Suppressor macrophage treated with lipopolysaccharide for 4 hours (primary cell): ENCODE measurements at regions not wholly inside any gene's neighbourhood (a gene's known extent, or its start where the extent isn't known, plus 50 kb on each side); places are given as distances from the start of the nearest gene placed in this dataset.

Source experiments
- DNase-seq: peaks from one replicate; pipeline ENCODE4 v3.0.0-alpha.2; 2020

DNA sequence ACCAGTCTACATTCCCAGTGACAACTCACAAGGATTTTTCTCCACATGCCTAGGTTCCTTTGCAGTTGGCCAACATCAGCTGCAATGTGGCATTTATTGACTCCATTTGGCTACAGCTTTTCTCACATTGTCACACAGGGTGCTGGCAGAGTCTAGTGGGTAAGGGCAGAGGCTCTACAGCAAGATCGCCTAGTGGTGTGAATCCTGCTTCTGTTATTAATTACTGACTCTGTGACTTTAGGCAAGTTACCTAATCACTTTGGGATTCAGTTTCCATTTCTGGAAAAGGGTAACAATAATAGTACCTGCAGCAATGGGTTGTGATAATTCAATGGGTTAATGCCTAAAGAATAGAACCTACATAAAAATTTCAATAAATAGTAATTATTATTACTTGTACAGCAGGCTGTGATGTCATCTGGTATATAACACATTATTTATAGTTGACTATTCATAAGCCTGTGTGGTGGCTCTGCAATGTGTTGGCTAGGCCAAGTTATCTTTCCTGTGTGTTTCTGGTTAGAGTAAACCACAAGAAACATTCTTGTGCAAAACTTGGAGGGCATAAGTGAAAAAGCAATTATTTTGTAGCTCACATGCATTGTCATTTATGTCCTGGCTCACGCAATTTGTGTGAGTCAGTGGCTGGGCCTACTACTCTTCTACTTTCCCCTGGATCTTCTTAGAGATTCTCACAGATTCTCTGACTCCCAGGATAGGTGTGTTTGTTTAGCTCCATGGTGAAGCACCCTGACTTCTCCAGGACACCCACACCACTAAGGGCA is 59.5 kb downstream of the PTGS2 start:
- DNase-seq = peak; percentile 90

GRCh38 chr1:186618401-186619170 is 61.6 kb downstream of the PTGS2 start:
- DNase-seq = peak; percentile 98

- DNase-seq = peak; percentile 71
Observed at GRCh38 chr1:186617926-186618325, 62.3 kb downstream of the PTGS2 start.

GRCh38 chr1:186616511-186616910 is 63.7 kb downstream of the PTGS2 start:
- DNase-seq = peak; percentile 62

- no peak for DNase-seq
Observed at GRCh38 chr1:186615332-186615731, 64.9 kb downstream of the PTGS2 start.

DNA sequence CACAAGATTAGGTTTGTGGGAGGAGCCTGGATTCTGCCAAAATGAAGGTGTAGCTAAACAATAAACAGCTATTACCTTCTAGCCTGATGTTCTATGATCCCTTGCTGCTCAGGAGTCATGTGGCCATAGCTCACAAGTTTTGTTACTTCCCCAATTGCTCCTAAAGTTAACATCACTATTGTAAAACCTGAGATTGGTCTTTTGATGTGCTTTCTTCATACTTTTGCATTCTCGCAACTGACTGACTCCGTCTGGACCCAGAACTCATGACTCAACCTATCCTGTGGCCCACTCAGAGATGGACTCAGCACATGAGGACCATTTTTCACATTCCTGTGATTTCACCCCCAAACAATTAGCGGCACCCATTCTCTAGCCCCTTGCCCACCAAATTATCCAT is 69.1 kb downstream of the PTGS2 start:
- DNase-seq = peak; percentile 29

DNA sequence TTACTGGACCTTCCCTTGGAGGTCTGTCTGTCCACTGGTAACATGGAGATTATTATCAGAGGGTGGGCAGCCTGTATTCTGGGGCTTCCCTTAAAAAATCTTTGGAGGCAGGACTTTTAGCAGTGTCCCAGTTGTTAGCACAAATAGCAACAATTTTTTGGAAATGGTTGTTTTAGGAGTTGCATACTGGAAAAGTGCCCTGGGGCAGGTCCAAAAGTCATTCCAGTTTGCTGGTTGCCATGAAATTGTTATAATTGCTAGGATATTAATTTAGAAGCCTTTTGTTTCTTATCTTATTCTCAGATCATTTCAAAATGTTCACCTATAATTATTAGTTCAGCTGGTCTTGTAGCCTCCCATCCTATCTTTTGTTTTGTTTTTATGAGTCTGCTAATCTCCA is 71.0 kb downstream of the PTGS2 start:
- no peak for DNase-seq

DNA sequence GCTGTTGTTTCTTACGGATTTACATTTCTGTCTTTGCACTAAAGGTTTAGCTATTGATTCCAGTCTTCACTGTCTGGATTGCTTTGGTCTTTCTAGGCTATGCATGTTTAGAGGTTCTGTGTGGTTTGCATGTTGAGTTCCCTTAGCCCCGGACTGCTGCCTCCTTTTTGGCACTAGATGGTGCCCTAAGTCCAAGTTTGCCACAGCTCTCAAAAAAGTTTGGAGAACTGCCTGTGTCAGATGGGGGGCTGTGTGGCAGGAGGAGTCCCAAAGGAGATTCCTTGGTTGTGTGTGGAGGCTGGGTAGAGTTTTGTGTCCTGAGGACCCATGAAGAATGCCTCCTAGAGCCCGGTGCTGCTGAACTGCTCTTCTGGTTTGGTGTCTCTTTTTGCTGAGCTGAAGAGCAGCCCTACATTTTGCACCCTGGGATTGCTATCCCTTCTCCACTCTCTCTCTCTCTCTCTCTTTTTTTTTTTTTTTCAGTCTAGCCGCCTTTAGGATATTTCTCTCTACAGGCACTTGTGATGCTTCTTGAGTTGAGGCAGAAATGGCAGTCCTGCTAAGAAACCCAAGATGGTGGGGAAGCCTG is 74.4 kb downstream of the PTGS2 start:
- DNase-seq = peak; percentile 76

DNA sequence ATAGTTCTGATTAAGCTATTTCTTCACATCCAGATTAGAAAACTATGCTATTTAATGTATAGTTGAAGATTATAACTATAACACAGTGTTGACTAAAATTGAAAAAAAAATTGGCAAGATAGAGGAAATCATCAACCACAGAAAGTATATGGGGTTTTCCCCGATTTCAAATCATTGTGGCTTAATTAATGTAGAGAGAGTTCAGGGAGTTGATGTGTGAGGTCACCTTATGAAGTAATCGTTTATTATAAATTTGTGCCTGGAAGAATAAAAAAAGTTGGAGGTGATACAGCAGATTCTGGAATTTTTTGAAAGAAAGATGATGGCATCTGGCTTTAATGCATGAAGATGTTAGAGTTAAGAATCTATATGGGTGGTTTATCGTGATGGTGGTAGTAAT is 84.3 kb downstream of the PTGS2 start:
- peak; percentile 70 for DNase-seq

DNA sequence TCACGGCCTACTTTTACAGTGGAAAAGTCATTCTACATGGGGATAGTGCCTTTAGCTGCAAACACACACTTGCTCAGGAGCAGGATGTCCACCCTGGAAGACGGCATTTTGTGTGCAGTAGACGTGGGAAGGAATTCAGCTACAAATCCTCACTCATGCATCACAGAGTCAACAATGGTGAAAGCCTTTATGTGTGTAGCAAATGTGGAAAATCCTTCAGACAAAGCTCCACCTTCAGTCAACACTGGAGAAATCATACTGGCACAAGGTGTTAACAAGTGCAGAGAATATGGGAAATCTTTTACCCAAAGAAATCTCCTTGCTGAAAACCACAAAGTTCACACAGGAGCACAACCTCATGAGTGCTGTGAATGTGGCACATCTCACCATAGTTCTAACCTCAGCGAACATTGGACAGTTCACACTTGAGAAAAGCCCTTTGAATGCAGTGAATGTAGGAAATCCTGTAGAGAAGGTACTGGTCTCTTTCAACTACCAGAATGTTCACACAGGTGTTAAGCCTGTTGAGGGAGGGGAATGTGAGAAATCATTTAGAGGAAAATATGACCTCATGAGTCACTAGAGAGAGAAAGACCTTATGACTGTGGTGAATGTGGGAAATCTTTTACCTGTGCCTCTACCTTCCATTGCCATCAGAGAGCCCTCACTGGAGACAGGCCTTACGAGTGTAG is 101.8 kb downstream of the PTGS2 start:
- no peak for DNase-seq

- no peak for DNase-seq
Observed at GRCh38 chr1:186577633-186578032, 102.6 kb downstream of the PTGS2 start.

DNA sequence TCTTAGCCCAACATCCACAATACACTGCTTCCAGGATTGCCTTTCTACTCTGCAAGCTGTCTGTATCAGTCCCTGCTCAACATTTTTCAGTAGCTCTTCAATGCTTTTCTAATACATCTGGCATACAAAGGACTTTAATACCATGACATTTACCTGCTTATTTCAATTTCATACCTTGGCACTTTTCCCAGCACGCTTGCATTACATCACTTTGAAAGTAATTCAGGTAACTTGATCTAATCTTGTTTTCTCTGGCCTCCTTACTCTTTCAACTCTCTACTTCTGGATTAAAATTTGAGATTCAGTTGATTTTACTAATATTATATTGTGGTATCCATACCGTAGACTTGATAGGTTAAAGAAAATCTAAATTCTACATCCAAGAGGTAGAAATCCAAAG is 103.0 kb downstream of the PTGS2 start:
- no peak for DNase-seq

- DNase-seq = no peak
Observed at GRCh38 chr1:186575348-186575747, 104.9 kb downstream of the PTGS2 start.

GRCh38 chr1:186574926-186575325 is 105.3 kb downstream of the PTGS2 start:
- no peak for DNase-seq

GRCh38 chr1:186572509-186572908 is 107.7 kb downstream of the PTGS2 start:
- no peak for DNase-seq

DNA sequence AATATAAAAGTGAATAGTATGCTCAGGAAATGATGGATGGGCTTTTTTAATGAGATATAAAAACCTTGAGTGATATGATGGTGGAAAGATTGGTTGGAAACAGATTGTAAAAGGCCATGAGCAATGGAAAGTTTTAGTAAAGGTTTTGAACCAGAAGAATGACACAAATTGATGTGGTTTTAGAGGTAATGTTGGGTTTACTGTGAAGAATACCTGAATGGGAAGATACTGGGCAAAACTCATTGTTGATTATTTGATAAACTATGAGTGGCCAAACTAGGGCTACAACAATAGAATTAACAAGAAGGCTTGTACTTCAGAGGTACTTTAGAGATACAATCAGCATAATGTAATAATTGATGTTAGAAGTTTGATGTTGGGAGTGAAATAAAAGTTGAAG is 108.5 kb downstream of the PTGS2 start:
- DNase-seq = no peak

- no peak for DNase-seq
Observed at GRCh38 chr1:186569856-186570255, 108.9 kb upstream of the PDC start.

DNA sequence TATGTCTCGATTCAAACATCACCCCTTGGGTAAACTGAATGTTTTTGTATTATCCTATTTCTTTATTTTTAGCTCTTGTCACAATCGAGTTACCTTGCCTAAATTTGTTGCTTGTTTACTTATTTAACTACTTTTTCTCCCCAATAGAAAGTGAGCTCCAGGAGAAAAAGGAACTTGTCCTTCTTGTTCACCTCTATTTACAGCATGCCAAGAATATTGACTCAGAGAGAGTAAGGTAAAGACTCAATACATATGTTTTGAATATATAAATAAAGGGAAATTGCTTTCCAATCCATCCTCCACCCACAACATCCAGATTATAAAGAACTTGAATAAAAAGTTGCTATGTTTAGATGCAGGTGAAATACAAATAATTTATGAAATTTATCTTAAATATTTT is 107.3 kb upstream of the PDC start:
- DNase-seq = no peak

- DNase-seq = peak; percentile 21
Observed at GRCh38 chr1:186566140-186566855, 105.4 kb upstream of the PDC start.

GRCh38 chr1:186564582-186564981 is 103.7 kb upstream of the PDC start:
- DNase-seq = peak; percentile 13

DNA sequence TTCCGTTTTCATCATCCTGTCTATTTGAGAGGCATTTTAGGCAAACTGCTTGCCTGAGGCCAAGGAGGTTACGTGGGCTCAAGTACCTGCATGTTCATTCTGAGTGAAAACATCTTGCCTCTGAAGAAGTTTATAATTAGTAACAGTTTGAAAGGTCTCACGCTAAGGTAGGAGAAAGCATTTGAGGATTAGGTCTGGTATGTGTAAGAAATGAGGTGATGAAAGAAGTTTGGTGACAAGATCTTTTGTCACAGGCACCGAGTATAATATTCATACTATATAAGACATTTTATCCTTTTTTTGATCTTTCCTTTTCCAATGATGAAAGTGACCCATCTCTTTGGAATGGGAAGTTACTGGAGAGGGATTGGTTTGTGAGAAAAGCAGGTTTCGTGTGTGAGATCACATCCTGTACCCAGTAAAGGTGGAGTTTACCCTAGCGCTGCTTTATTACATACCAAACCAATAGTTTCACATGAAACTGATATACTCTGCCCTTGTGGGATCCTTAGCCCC is 98.7 kb upstream of the PDC start:
- no peak for DNase-seq

DNA sequence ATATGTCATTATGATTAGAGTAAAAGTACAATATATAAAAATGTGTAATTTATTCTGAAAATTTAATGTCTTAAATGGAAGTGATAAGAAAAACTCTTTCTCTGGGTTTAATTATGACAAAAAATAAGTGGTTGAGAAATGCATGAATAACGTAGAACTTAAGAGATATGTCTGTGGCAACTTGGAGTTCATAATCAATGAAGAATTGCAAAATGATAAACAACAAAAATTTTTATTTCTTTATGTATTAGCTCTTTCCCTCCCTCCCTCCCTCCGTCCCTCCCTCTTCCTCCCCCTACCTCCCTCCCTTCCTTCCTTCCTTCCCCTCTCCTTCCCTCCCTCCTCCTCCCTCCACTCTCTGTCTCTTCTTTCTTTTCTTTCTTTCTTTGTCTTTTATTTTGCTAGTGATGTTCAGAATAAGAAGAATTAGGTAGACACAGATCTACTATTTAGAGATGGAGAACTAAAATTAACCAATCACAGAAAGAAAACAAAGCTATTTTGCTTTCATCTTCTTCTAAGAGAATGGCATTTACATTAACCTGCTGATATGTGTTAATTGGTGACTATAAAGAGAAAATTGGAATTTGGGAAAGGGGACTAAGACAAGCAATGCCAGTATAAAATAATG is 96.3 kb upstream of the PDC start:
- no peak for DNase-seq
